GM19397 (cell line): ENCODE measurements at regions not wholly inside any gene's neighbourhood (a gene's known extent, or its start where the extent isn't known, plus 50 kb on each side); places are given as distances from the start of the nearest gene placed in this dataset.
A peak's percentile ranks its signal among the peaks of the same experiment; 100 is the strongest.
"Not testable (repeated sequence)": the region's sequence is repeated elsewhere in the genome, so short reads cannot be mapped to it uniquely, and the experiment has no call there.

Source experiments
- ATAC-seq: cut with Tn5 transposase; IDR thresholded peaks from one replicate; pipeline ENCODE4 v1.9.1; 2021; ENCODE audit warnings: mild to moderate bottlenecking, moderate library complexity; ENCODE audit not compliant: unreplicated experiment

GRCh38 chr9:66152406-66152805, 415.5 kb downstream of the FOXD4L4 start:
- not testable (repeated sequence) for ATAC-seq

- ATAC-seq = peak; percentile 96
Observed at GRCh38 chr9:66153021-66153725, 416.2 kb downstream of the FOXD4L4 start.

- ATAC-seq = not testable (repeated sequence)
Observed at GRCh38 chr9:66153971-66154691, 417.2 kb downstream of the FOXD4L4 start.

GRCh38 chr9:66182316-66182715, 445.4 kb downstream of the FOXD4L4 start:
- ATAC-seq = not testable (repeated sequence)

- ATAC-seq = not testable (repeated sequence)
Observed at GRCh38 chr9:66183648-66184047, 446.7 kb downstream of the FOXD4L4 start.

GRCh38 chr9:66197199-66197598, 460.3 kb downstream of the FOXD4L4 start:
- not testable (repeated sequence) for ATAC-seq

GRCh38 chr9:66198421-66198820, 461.5 kb downstream of the FOXD4L4 start:
- ATAC-seq = not testable (repeated sequence)

- peak; percentile 69 for ATAC-seq
Observed at GRCh38 chr9:66206617-66207016, 469.7 kb downstream of the FOXD4L4 start.

GRCh38 chr9:66207914-66208313, 471.0 kb downstream of the FOXD4L4 start:
- not testable (repeated sequence) for ATAC-seq

GRCh38 chr9:66244763-66245162, 507.8 kb downstream of the FOXD4L4 start:
- not testable (repeated sequence) for ATAC-seq

GRCh38 chr9:66245481-66245880, 508.5 kb downstream of the FOXD4L4 start:
- ATAC-seq = not testable (repeated sequence)

GRCh38 chr9:66257581-66257980, 520.6 kb downstream of the FOXD4L4 start:
- not testable (repeated sequence) for ATAC-seq

GRCh38 chr9:66261576-66261975, 524.6 kb downstream of the FOXD4L4 start:
- not testable (repeated sequence) for ATAC-seq

GRCh38 chr9:66263621-66264020, 526.7 kb downstream of the FOXD4L4 start:
- not testable (repeated sequence) for ATAC-seq

GRCh38 chr9:66264786-66265185, 527.8 kb downstream of the FOXD4L4 start:
- ATAC-seq = not testable (repeated sequence)

GRCh38 chr9:66266202-66266601, 529.3 kb downstream of the FOXD4L4 start:
- ATAC-seq = not testable (repeated sequence)

- ATAC-seq = not testable (repeated sequence)
Observed at GRCh38 chr9:66266856-66267430, 530.0 kb downstream of the FOXD4L4 start.

- not testable (repeated sequence) for ATAC-seq
Observed at GRCh38 chr9:66267684-66268083, 530.7 kb downstream of the FOXD4L4 start.

GRCh38 chr9:66269024-66269423, 532.1 kb downstream of the FOXD4L4 start:
- ATAC-seq = not testable (repeated sequence)

GRCh38 chr9:66269783-66270182, 532.8 kb downstream of the FOXD4L4 start:
- ATAC-seq = not testable (repeated sequence)

- not testable (repeated sequence) for ATAC-seq
Observed at GRCh38 chr9:66278809-66279208, 541.9 kb downstream of the FOXD4L4 start.
